NB4 (cell line): ENCODE measurements at regions not wholly inside any gene's neighbourhood (a gene's known extent, or its start where the extent isn't known, plus 50 kb on each side); places are given as distances from the start of the nearest gene placed in this dataset.

ENCODE experiments used
- DNase-seq: peaks from one replicate; pipeline ENCODE4 v3.0.0; 2010; ENCODE audit warnings: low read depth
- H3K4me3 ChIP-seq: one replicate; pipeline ENCODE4 v1.5.1; 2011; ENCODE audit warnings: mild to moderate bottlenecking, low read depth, low read length, moderate library complexity
- MYC ChIP-seq: IDR thresholded peaks from 2 replicates; pipeline ENCODE4 v1.6.1; 2011; ENCODE audit warnings: low read depth, low read length
- POLR2A ChIP-seq: IDR thresholded peaks from 2 replicates; pipeline ENCODE4 v1.6.1; 2011; ENCODE audit warnings: mild to moderate bottlenecking; ENCODE audit not compliant: insufficient read length; ENCODE audit errors: extremely low read depth
- TF ChIP-seq, protein P1 (sequence below): IDR thresholded peaks from one replicate; pipeline ENCODE4 v1.5.1; 2012; ENCODE audit warnings: low read depth, low read length
- TF ChIP-seq, protein P2 (sequence below): IDR thresholded peaks from 2 replicates; pipeline ENCODE4 v1.6.1; 2011; ENCODE audit warnings: low read depth, low read length

DNA sequence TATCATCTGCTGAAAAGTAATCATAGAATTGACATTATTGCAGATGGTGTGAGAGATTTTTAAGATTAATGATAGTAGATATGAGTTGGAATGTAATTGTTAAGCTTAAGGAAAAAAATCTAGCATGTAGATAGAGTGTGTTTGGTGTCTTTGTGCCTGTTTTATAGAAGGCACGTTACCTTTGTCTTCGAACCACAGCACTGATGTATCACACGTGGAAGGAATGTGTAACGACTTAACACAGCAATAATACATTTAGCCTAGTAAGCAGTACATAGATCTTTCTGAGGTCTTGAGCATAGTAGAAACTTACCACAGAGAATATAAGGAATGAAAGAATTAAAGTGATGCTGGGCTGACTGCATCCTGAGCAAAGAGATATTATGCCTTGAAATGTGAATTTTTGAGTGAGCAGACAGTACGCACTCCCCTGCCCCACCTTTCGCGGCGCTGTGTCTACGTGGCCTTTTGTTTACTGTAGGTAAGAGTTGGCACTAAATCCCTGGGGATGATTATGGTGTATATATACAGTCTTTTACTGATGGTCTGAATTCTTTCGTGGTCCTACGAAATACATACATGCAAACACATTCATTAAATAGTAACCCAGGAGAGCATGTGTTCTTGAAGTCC, 217.6 kb upstream of the TOPAZ1 start:
- no peak overlapping the region for H3K4me3 ChIP-seq
- DNase-seq, result no peak
- TF ChIP-seq, protein P1, sequence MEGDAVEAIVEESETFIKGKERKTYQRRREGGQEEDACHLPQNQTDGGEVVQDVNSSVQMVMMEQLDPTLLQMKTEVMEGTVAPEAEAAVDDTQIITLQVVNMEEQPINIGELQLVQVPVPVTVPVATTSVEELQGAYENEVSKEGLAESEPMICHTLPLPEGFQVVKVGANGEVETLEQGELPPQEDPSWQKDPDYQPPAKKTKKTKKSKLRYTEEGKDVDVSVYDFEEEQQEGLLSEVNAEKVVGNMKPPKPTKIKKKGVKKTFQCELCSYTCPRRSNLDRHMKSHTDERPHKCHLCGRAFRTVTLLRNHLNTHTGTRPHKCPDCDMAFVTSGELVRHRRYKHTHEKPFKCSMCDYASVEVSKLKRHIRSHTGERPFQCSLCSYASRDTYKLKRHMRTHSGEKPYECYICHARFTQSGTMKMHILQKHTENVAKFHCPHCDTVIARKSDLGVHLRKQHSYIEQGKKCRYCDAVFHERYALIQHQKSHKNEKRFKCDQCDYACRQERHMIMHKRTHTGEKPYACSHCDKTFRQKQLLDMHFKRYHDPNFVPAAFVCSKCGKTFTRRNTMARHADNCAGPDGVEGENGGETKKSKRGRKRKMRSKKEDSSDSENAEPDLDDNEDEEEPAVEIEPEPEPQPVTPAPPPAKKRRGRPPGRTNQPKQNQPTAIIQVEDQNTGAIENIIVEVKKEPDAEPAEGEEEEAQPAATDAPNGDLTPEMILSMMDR, result no peak
- TF ChIP-seq, protein P2, sequence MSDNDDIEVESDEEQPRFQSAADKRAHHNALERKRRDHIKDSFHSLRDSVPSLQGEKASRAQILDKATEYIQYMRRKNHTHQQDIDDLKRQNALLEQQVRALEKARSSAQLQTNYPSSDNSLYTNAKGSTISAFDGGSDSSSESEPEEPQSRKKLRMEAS, result no peak
- TF ChIP-seq MYC (no peak), POLR2A (no peak)

DNA sequence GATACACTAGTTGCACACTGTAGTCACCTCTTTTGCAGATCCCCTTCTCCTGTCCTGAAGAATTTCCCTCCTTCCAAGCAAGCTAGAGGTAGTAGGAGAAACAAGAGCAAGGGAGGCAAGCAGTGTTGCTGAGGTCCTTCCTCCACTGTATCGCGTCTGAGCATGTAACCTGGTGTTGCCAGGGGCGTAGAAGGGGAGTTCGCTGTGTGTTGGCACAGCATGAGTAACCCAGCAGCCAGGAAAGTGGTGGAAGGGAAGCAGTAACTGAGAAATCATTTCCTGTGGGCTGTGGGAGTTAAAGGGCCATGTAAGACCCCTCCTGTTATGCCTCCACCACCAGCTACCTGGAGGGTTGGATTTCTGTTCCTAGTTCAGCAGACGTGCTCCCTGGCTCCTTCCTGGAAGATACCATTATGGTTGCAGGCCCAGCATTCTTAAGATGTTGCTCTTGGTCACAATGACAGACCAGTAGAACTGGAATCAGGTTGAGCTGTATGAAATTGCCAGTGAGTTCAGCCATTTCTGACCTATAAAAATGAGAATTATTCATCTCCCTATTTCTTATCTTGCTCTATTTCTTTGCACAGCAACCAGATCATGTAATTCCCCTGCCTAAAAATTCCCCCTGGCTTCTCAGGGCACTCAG, 215.3 kb upstream of the TOPAZ1 start:
- no peak for DNase-seq
- no peak overlapping the region for H3K4me3 ChIP-seq
- TF ChIP-seq POLR2A, result no peak
- TF ChIP-seq, protein P2, result no peak
- TF ChIP-seq, protein P1, result no peak
- TF ChIP-seq MYC, result no peak

DNA sequence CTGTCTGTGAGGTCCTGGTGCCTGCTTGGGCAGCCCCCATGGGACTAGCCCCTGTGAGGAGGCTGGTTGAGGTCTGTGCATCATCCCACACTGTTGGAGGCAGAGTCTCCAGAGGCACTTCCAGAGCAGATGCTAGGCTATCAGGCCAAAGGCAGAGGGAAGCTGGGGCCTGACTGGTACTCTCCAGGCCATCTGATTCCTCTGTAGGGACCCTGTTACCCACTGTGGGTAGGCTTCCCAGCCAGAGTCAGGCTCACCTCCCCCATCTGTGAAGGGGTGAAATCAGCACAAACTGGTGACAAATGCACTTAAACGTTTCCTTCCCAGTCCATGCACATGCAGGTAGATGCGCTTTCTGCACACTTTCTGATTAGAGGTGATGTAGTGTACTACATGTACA, 212.6 kb upstream of the TOPAZ1 start:
- no peak for DNase-seq
- TF ChIP-seq, protein P1, result no peak
- TF ChIP-seq, protein P2, result no peak
- TF ChIP-seq POLR2A (no peak), MYC (no peak)
- no peak overlapping the region for H3K4me3 ChIP-seq

DNA sequence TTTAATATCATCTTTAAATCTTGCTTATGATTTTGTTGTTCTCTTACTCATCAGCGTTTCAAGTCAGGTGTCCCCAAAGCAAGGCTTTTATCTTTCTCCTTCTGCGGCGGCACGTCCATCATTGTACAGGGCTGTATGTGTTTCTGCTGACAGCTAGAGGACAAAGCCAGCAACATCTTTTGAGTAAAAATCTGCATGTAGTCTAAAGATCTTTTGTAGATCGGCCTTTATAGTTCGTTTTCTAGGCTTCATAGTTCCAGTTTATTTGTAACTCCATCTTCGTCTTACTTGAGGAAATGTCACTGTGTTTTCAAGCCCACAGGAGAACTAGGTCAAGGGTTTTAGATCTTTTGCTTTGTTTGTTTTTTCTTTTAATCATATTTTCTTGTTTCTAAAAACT, 211.4 kb upstream of the TOPAZ1 start:
- no peak overlapping the region for H3K4me3 ChIP-seq
- no peak for DNase-seq
- TF ChIP-seq POLR2A (no peak), MYC (no peak)
- TF ChIP-seq, protein P2, result no peak
- TF ChIP-seq, protein P1, result no peak

DNA sequence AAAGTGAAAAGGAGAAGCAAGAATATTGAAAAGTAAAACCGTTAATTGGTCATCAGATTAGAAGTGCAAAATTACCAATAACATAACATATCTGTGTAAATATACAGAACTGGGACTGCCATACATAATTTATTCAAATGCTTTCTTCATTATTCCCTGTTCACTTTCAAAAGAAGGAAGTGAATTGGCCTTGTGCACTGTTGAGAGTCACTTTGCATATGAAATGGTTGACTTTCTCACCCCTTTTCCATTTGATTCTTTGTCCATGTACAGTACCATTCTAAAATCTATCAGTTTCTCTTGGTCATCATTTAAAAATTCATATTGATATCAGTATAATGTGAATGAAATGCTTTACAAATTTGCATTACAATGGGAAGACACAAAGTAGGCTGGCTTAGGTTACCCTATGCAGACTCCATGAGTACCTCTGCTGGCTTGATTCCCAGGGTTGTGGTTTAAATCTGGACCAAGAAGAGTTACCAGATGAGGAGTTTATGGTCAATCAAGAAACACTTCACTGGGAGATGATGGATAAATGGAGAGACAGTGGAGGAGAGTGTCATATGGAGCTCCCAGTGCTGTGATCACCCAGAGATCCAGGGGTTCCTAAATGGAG, 210.9 kb upstream of the TOPAZ1 start:
- H3K4me3 ChIP-seq, result no peak overlapping the region
- no peak for DNase-seq

More for the DNA sequence above, 210.9 kb upstream of the TOPAZ1 start:
- TF ChIP-seq POLR2A, result no peak
- TF ChIP-seq, protein P2, result no peak
- TF ChIP-seq, protein P1, result no peak
- TF ChIP-seq MYC, result no peak
